ENCODE measurements at regions not wholly inside any gene's neighbourhood (a gene's known extent, or its start where the extent isn't known, plus 50 kb on each side); places are given as distances from the start of the nearest gene placed in this dataset.

- TF ChIP-seq POLR2A (IDR thresholded peaks at IDR 0.05; ENCODE audit: low read length) (no peak), GATA1 (IDR thresholded peaks at IDR 0.05; ENCODE audit: low read depth, low read length) (no peak)
These were observed 77.1 kb upstream of the PABPC4L start for GRCh38 chr4:134278675-134279074.
